PC-3 (cell line): ENCODE measurements at regions not wholly inside any gene's neighbourhood (a gene's known extent, or its start where the extent isn't known, plus 50 kb on each side); places are given as distances from the start of the nearest gene placed in this dataset.

ENCODE experiments used
- ATAC-seq: fragments of 200-7000 bp; cut with Tn5 transposase; 2 replicates; pipeline ENCODE4 v1.9.1; 2020; ENCODE audit warnings: mild to moderate bottlenecking, moderate library complexity
- BruUV-seq: library from RNA; stranded (reverse); fragments of 400-500 nt; replicated peaks from 2 replicates; lab custom pipeline; 2021; lab: Mats Ljungman, UMichigan
- CTCF ChIA-PET: fragments of 300-600 bp; sonication (Branson Sonifier 250); formaldehyde crosslinking; loops from one replicate; lab custom pipeline; 2022; ENCODE audit warnings: antibody characterized with exemption; lab: Charles Lee
- POLR2A ChIA-PET: fragments of 300-600 bp; sonication (Branson Sonifier 250); formaldehyde crosslinking; loops from one replicate; lab custom pipeline; 2022; ENCODE audit warnings: antibody characterized with exemption; ENCODE audit not compliant: unreplicated experiment; lab: Charles Lee
- DNase-seq: peaks from one replicate; pipeline ENCODE4 v3.0.0-alpha.2; 2015
- H2AFZ ChIP-seq: fragments of 300-600 bp; sonication (generic); 2 replicates; pipeline ENCODE4 v1.6.0; 2016; ENCODE audit warnings: antibody characterized with exemption, low read length
- H3F3A ChIP-seq: fragments of 300-600 bp; sonication (generic); one replicate; pipeline ENCODE4 v1.6.0; 2017; ENCODE audit warnings: antibody characterized with exemption, low read length, control low read depth, mild to moderate bottlenecking; ENCODE audit not compliant: unreplicated experiment
- H3K27ac ChIP-seq: fragments of 300-600 bp; sonication (generic); 2 replicates; pipeline ENCODE4 v1.5.1; 2016; ENCODE audit warnings: mild to moderate bottlenecking, low read length
- H3K27me3 ChIP-seq: fragments of 300-600 bp; sonication (generic); 2 replicates; pipeline ENCODE4 v1.6.1; 2016; ENCODE audit warnings: low read length, mixed read lengths
- H3K36me3 ChIP-seq: fragments of 300-600 bp; sonication (generic); 2 replicates; pipeline ENCODE4 v1.6.1; 2016; ENCODE audit warnings: low read depth, mixed run types, low read length, mixed read lengths
- H3K4me1 ChIP-seq: fragments of 300-600 bp; sonication (generic); 2 replicates; pipeline ENCODE4 v1.5.1; 2016; ENCODE audit warnings: low read length; ENCODE audit not compliant: insufficient read depth
- H3K4me2 ChIP-seq: fragments of 300-600 bp; sonication (generic); 2 replicates; pipeline ENCODE4 v1.6.0; 2016; ENCODE audit warnings: low read length
- H3K4me3 ChIP-seq: fragments of 300-600 bp; sonication (generic); 2 replicates; pipeline ENCODE4 v1.5.1; 2016; ENCODE audit warnings: mild to moderate bottlenecking, low read length, mixed read lengths
- H3K79me2 ChIP-seq: fragments of 300-600 bp; sonication (generic); 2 replicates; pipeline ENCODE4 v1.6.1; 2017; ENCODE audit warnings: low read length, mixed read lengths
- H3K9ac ChIP-seq: fragments of 300-600 bp; sonication (generic); 2 replicates; pipeline ENCODE4 v1.6.0; 2016; ENCODE audit warnings: mild to moderate bottlenecking, low read length
- H3K9me2 ChIP-seq: fragments of 300-600 bp; sonication (generic); replicated peaks from 2 replicates; pipeline ENCODE4 v1.6.1; 2016; ENCODE audit warnings: mixed run types, low read length, mixed read lengths
- H3K9me3 ChIP-seq: fragments of 300-600 bp; sonication (generic); 2 replicates; pipeline ENCODE4 v1.6.1; 2016; ENCODE audit warnings: low read length, mixed read lengths
- H4K20me1 ChIP-seq: fragments of 300-600 bp; sonication (generic); 2 replicates; pipeline ENCODE4 v1.6.1; 2016; ENCODE audit warnings: low read length, mixed read lengths
- EZH2 ChIP-seq: fragments of 300-600 bp; sonication (generic); IDR thresholded peaks from one replicate; pipeline ENCODE4 v1.6.1; 2017; ENCODE audit warnings: antibody characterized with exemption, mild to moderate bottlenecking, low read length; ENCODE audit not compliant: unreplicated experiment
- EZH2phosphoT487 ChIP-seq: fragments of 300-600 bp; sonication (generic); IDR thresholded peaks from 2 replicates; pipeline ENCODE4 v1.6.1; 2018; ENCODE audit warnings: mild to moderate bottlenecking, antibody characterized with exemption, low read length, borderline replicate concordance
- intact Hi-C: fragments of 100-400 bp; cut with micrococcal nuclease; formaldehyde crosslinking; loops from 2 replicates; pipeline ENCODE4 v1.9.0; 2023
- TF ChIP-seq, protein P1 (sequence below): fragments of 300-600 bp; sonication (generic); conservative IDR thresholded peaks from 2 replicates; pipeline ENCODE4 v1.5.1; 2017; ENCODE audit warnings: antibody characterized with exemption, low read depth, mild to moderate bottlenecking, low read length

GRCh38 chr2:58900246-58901027 is 659.3 kb upstream of the FANCL start:
- intact Hi-C loops, result no loop called here
- POLR2A ChIA-PET, result no interaction called here
- CTCF ChIA-PET, result no interaction called here

DNA sequence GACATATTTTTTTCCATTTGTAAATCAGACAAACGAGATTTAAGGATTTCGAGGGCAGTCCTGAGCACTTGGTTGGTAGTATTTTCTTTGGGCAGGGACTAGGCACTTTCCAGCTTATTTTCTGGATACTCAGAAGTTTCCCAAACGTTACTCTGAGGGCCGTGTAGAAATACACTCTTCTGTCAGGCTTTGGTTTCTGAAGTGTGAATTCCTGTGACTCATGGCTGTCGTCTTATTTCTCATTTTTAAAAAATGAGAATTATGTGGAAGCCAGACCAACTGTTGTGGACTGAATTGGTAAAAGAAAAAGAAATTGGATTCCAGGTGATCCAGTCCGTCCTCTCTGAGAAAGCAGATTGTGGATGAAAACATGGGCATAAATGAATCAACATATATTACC is 658.6 kb upstream of the FANCL start:
- intact Hi-C loops, result no loop called here
- H3K79me2 ChIP-seq, result no peaks in the 10 kb centered on the region
- H2AFZ ChIP-seq, result no peak overlapping the region
- POLR2A ChIA-PET, result no interaction called here
- no peaks in the 10 kb centered on the region for H3F3A ChIP-seq
- H3K9me2 ChIP-seq, result no peaks in the 10 kb centered on the region
- no peaks in the 10 kb centered on the region for H4K20me1 ChIP-seq
- no peaks in the 10 kb centered on the region for H3K9me3 ChIP-seq
- no peak overlapping the region for H3K27ac ChIP-seq
- H3K36me3 ChIP-seq, result no peaks in the 10 kb centered on the region
- H3K4me2 ChIP-seq, result no peak overlapping the region
- peaks cover 43% of the 10 kb centered on the region for H3K27me3 ChIP-seq
- no peak for ATAC-seq
- no peak for DNase-seq
- no peaks in the 10 kb centered on the region for H3K4me1 ChIP-seq
- H3K9ac ChIP-seq, result no peak overlapping the region
- no TSS peak for BruUV-seq
- no peak for TF ChIP-seq EZH2
- no peak for TF ChIP-seq EZH2phosphoT487
- TF ChIP-seq, protein P1, sequence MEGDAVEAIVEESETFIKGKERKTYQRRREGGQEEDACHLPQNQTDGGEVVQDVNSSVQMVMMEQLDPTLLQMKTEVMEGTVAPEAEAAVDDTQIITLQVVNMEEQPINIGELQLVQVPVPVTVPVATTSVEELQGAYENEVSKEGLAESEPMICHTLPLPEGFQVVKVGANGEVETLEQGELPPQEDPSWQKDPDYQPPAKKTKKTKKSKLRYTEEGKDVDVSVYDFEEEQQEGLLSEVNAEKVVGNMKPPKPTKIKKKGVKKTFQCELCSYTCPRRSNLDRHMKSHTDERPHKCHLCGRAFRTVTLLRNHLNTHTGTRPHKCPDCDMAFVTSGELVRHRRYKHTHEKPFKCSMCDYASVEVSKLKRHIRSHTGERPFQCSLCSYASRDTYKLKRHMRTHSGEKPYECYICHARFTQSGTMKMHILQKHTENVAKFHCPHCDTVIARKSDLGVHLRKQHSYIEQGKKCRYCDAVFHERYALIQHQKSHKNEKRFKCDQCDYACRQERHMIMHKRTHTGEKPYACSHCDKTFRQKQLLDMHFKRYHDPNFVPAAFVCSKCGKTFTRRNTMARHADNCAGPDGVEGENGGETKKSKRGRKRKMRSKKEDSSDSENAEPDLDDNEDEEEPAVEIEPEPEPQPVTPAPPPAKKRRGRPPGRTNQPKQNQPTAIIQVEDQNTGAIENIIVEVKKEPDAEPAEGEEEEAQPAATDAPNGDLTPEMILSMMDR, result no peak
- CTCF ChIA-PET, result no interaction called here
- H3K4me3 ChIP-seq, result no peak overlapping the region

More at GRCh38 chr2:58900246-58901027, 659.3 kb upstream of the FANCL start:
- TF ChIP-seq, protein P1, result no peak
- TF ChIP-seq EZH2 (no peak), EZH2phosphoT487 (no peak)
- H4K20me1 ChIP-seq, result no peaks in the 10 kb centered on the region
- ATAC-seq, result no peak
- H2AFZ ChIP-seq, result no peak overlapping the region
- no peaks in the 10 kb centered on the region for H3K79me2 ChIP-seq
- no peak overlapping the region for H3K4me3 ChIP-seq
- no peaks in the 10 kb centered on the region for H3K4me1 ChIP-seq
- H3K9me2 ChIP-seq, result no peaks in the 10 kb centered on the region
- no peaks in the 10 kb centered on the region for H3F3A ChIP-seq
- no peak overlapping the region for H3K27ac ChIP-seq
- H3K9me3 ChIP-seq, result no peaks in the 10 kb centered on the region
- H3K4me2 ChIP-seq, result no peak overlapping the region
- no TSS peak for BruUV-seq
- H3K27me3 ChIP-seq, result peaks cover 37% of the 10 kb centered on the region
- no peaks in the 10 kb centered on the region for H3K36me3 ChIP-seq
- no peak for DNase-seq
- no peak overlapping the region for H3K9ac ChIP-seq

- no peaks in the 10 kb centered on the region for H4K20me1 ChIP-seq
- no peak overlapping the region for H3K9ac ChIP-seq
- no peaks in the 10 kb centered on the region for H3F3A ChIP-seq
- no peak overlapping the region for H3K4me3 ChIP-seq
- ChIA-PET POLR2A (no interaction called here), CTCF (no interaction called here)
- H3K27ac ChIP-seq, result no peak overlapping the region
- DNase-seq (no peak), ATAC-seq (no peak)
- no peak overlapping the region for H3K4me2 ChIP-seq
- no peak for TF ChIP-seq EZH2
- TF ChIP-seq, protein P1, result no peak
- TF ChIP-seq EZH2phosphoT487, result no peak
- BruUV-seq, result no TSS peak
- H3K9me2 ChIP-seq, result no peaks in the 10 kb centered on the region
- H3K4me1 ChIP-seq, result no peaks in the 10 kb centered on the region
- no peak overlapping the region for H2AFZ ChIP-seq
- no peaks in the 10 kb centered on the region for H3K9me3 ChIP-seq
- no peaks in the 10 kb centered on the region for H3K79me2 ChIP-seq
- peaks cover 72% of the 10 kb centered on the region for H3K27me3 ChIP-seq
- intact Hi-C loops, result no loop called here
- no peaks in the 10 kb centered on the region for H3K36me3 ChIP-seq
These were observed 655.5 kb upstream of the FANCL start for GRCh38 chr2:58896638-58897037.
